SK-N-SH (cell line): ENCODE measurements at regions not wholly inside any gene's neighbourhood (a gene's known extent, or its start where the extent isn't known, plus 50 kb on each side); places are given as distances from the start of the nearest gene placed in this dataset.

ENCODE experiments used
- CTCF ChIA-PET: fragments of 300-600, 350-600 bp; formaldehyde crosslinking; extraction: SDS; loops from one replicate; lab custom pipeline; 2021; lab: Yijun Ruan, JAX
- POLR2A ChIA-PET: fragments of 350-600 bp; sonication (Branson Sonifier 250); formaldehyde crosslinking; extraction: SDS; loops from one replicate; lab custom pipeline; 2020; ENCODE audit warnings: antibody characterized with exemption, inconsistent platforms; lab: Yijun Ruan, JAX
- DNase-seq: peaks from one replicate; pipeline ENCODE4 v3.0.0; 2012
- H2AFZ ChIP-seq: fragments of 200-600 bp; sonication (generic); 2 replicates; pipeline ENCODE4 v1.8.1; 2016; ENCODE audit warnings: antibody characterized with exemption, mild to moderate bottlenecking, low read depth
- H3F3A ChIP-seq: fragments of 200-600 bp; sonication (generic); replicated peaks from 2 replicates; pipeline ENCODE3; 2016; ENCODE audit warnings: antibody characterized with exemption, mild to moderate bottlenecking; ENCODE audit not compliant: insufficient read depth
- H3K27ac ChIP-seq, 2 experiments: fragments of 200-500 bp in 1 of 2; fragments of 200-600 bp in 1 of 2; sonication (Bioruptor generic) in 1 of 2; sonication (generic), shearing (Covaris generic) in 1 of 2; 2 replicates each; pipeline versions ENCODE4 v1.5.1 to v1.6.1; 2014 to 2016; ENCODE audit warnings: low read depth in 2 of 2, inconsistent platforms in 1 of 2, low read length in 1 of 2, mild to moderate bottlenecking in 1 of 2, mixed read lengths in 1 of 2
- H3K27me3 ChIP-seq: fragments of 200-600 bp; sonication (generic), shearing (Covaris generic); 2 replicates; pipeline ENCODE4 v1.6.1; 2016; ENCODE audit warnings: mixed run types; ENCODE audit not compliant: insufficient read depth
- H3K36me3 ChIP-seq, 2 experiments: fragments of 200-500 bp in 1 of 2; fragments of 200-600 bp in 1 of 2; sonication (Bioruptor generic) in 1 of 2; sonication (generic) in 1 of 2; replicated peaks in 1 of 2; 2 replicates each; pipeline versions ENCODE3 to v1.5.1; 2014 to 2016; ENCODE audit warnings: low read length in 1 of 2, mild to moderate bottlenecking in 1 of 2; ENCODE audit not compliant: insufficient read depth in 2 of 2, control insufficient read depth in 1 of 2
- H3K4me1 ChIP-seq, 2 experiments: fragments of 200-500 bp in 1 of 2; fragments of 200-600 bp in 1 of 2; sonication (Bioruptor generic) in 1 of 2; sonication (generic), shearing (Covaris generic) in 1 of 2; 2 replicates each; pipeline versions ENCODE4 v1.5.1 to v1.6.1; 2014 to 2016; ENCODE audit warnings: low read depth in 1 of 2, low read length in 1 of 2, mixed run types in 1 of 2; ENCODE audit not compliant: insufficient read depth in 2 of 2, control insufficient read depth in 1 of 2
- H3K4me2 ChIP-seq: fragments of 200-600 bp; sonication (generic), shearing (Covaris generic); 2 replicates; pipeline ENCODE4 v1.6.1; 2017; ENCODE audit warnings: mixed run types
- H3K4me3 ChIP-seq, 2 experiments: fragments of 200-500 bp in 1 of 2; fragments of 200-600 bp in 1 of 2; sonication (Bioruptor generic) in 1 of 2; sonication (generic), shearing (Covaris generic) in 1 of 2; 2 replicates each; pipeline versions ENCODE4 v1.5.1 to v1.8.1; 2014 to 2016; ENCODE audit warnings: low read depth in 2 of 2, inconsistent platforms in 1 of 2, low read length in 1 of 2, mild to moderate bottlenecking in 1 of 2, mixed read lengths in 1 of 2, moderate library complexity in 1 of 2
- H3K79me2 ChIP-seq: fragments of 200-600 bp; sonication (generic); 2 replicates; pipeline ENCODE4 v1.8.1; 2017; ENCODE audit warnings: mild to moderate bottlenecking; ENCODE audit not compliant: insufficient read depth
- H3K9ac ChIP-seq: fragments of 200-600 bp; sonication (generic); 2 replicates; pipeline ENCODE4 v1.6.1; 2017; ENCODE audit warnings: mixed run types
- H3K9me2 ChIP-seq: fragments of 200-600 bp; sonication (generic); 2 replicates; pipeline ENCODE4 v1.6.1; 2017; ENCODE audit warnings: mixed run types
- H3K9me3 ChIP-seq: fragments of 200-600 bp; sonication (generic); 2 replicates; pipeline ENCODE4 v1.6.1; 2017; ENCODE audit warnings: mixed run types, mild to moderate bottlenecking, moderate library complexity
- H4K20me1 ChIP-seq: fragments of 200-600 bp; sonication (generic); 2 replicates; pipeline ENCODE4 v1.6.1; 2017; ENCODE audit warnings: mild to moderate bottlenecking, mixed run types; ENCODE audit not compliant: insufficient read depth
- ELF1 ChIP-seq: IDR thresholded peaks from 2 replicates; pipeline ENCODE4 v1.4.0; 2012
- EP300 ChIP-seq, 2 experiments: IDR thresholded peaks; 2 replicates each; pipeline versions ENCODE4 v1.4.0 to v1.6.1; 2012; ENCODE audit warnings: borderline replicate concordance in 1 of 2, low read depth in 1 of 2, low read length in 1 of 2
- EZH2phosphoT487 ChIP-seq: fragments of 200-600 bp; sonication (generic); IDR thresholded peaks from 2 replicates; pipeline ENCODE4 v1.6.1; 2017; ENCODE audit warnings: low read depth, mixed run types, mild to moderate bottlenecking, antibody characterized with exemption, moderate library complexity, borderline replicate concordance
- FOSL2 ChIP-seq: IDR thresholded peaks from 2 replicates; pipeline ENCODE4 v1.4.0; 2012; ENCODE audit warnings: low read depth, mild to moderate bottlenecking, moderate library complexity, borderline replicate concordance
- FOXJ3 ChIP-seq: sonication (generic); formaldehyde crosslinking; IDR thresholded peaks from 2 replicates; pipeline ENCODE4 v1.5.1; 2020; ENCODE audit warnings: mild to moderate bottlenecking, missing genetic modification reagents
- IRF3 ChIP-seq: fragments of 150-350 bp; IDR thresholded peaks from 2 replicates; pipeline ENCODE4 v1.6.1; 2016; ENCODE audit warnings: mild to moderate bottlenecking, low read depth, low read length
- JUND ChIP-seq: IDR thresholded peaks from 2 replicates; pipeline ENCODE4 v1.4.0; 2012
- MEF2A ChIP-seq: IDR thresholded peaks from 2 replicates; pipeline ENCODE4 v1.4.0; 2012; ENCODE audit warnings: low read depth, borderline replicate concordance
- MXI1 ChIP-seq: IDR thresholded peaks from 2 replicates; pipeline ENCODE4 v1.6.1; 2012; ENCODE audit warnings: mild to moderate bottlenecking, low read depth, low read length, improper control_type of control experiment
- NFIC ChIP-seq: IDR thresholded peaks from 2 replicates; pipeline ENCODE4 v1.4.0; 2012; ENCODE audit warnings: borderline replicate concordance
- NRF1 ChIP-seq: IDR thresholded peaks from 2 replicates; pipeline ENCODE4 v1.6.1; 2012; ENCODE audit warnings: low read depth, mild to moderate bottlenecking, low read length
- POLR2AphosphoS5 ChIP-seq: IDR thresholded peaks from 2 replicates; pipeline ENCODE4 v1.6.1; 2012; ENCODE audit warnings: low read depth, low read length
- RXRA ChIP-seq: IDR thresholded peaks from 2 replicates; pipeline ENCODE4 v1.4.0; 2012; ENCODE audit warnings: low read depth, mild to moderate bottlenecking, borderline replicate concordance
- SMC3 ChIP-seq: IDR thresholded peaks from 2 replicates; pipeline ENCODE4 v1.6.1; 2012; ENCODE audit warnings: low read depth, low read length, improper control_type of control experiment
- TCF12 ChIP-seq: IDR thresholded peaks from 2 replicates; pipeline ENCODE4 v1.4.0; 2012
- TEAD4 ChIP-seq: IDR thresholded peaks from 2 replicates; pipeline ENCODE4 v1.4.0; 2012; ENCODE audit warnings: mild to moderate bottlenecking, borderline replicate concordance; ENCODE audit not compliant: insufficient read depth
- USF1 ChIP-seq: IDR thresholded peaks from 2 replicates; pipeline ENCODE4 v1.4.0; 2012; ENCODE audit warnings: low read depth, borderline replicate concordance
- USF2 ChIP-seq: fragments of 150-350 bp; IDR thresholded peaks from 2 replicates; pipeline ENCODE4 v1.6.1; 2017; ENCODE audit warnings: antibody characterized with exemption, low read length, low read depth, borderline replicate concordance
- YY1 ChIP-seq: IDR thresholded peaks from 2 replicates; pipeline ENCODE4 v1.4.0; 2012; ENCODE audit warnings: low read depth, mild to moderate bottlenecking
- ZBTB33 ChIP-seq: IDR thresholded peaks from 2 replicates; pipeline ENCODE4 v1.4.0; 2012; ENCODE audit warnings: low read depth, borderline replicate concordance
- WGBS: methylation state at CpG from one replicate; pipeline ENCODE4 v1.1.6; 2017; ENCODE audit warnings: low lambda C conversion rate; 5-methylcytosine and 5-hydroxymethylcytosine counted together

GRCh38 chrX:83077606-83078005, 430.5 kb upstream of the POU3F4 start:
- TF ChIP-seq POLR2AphosphoS5 (no peak), FOXJ3 (CRISPR knock-in tag) (no peak), TEAD4 (no peak), ZBTB33 (no peak), USF2 (no peak), SMC3 (no peak), JUND (no peak), FOSL2 (no peak), MXI1 (no peak), RXRA (no peak)
- no peak overlapping the region for H3K27ac ChIP-seq
- ChIA-PET CTCF (no interaction called here), POLR2A (no interaction called here)
- no peaks in the 10 kb centered on the region for H4K20me1 ChIP-seq
- H3K9ac ChIP-seq: no peak overlapping the region
- no peak for DNase-seq
- H3K79me2 ChIP-seq: no peaks in the 10 kb centered on the region
- H2AFZ ChIP-seq: no peak overlapping the region
- H3K9me3 ChIP-seq: no peaks in the 10 kb centered on the region
- WGBS: 0% methylated on average over 1 of the region's 1 CpG
- no peaks in the 10 kb centered on the region for H3F3A ChIP-seq
- H3K4me2 ChIP-seq: no peak overlapping the region
- H3K9me2 ChIP-seq: no peaks in the 10 kb centered on the region
- no peaks in the 10 kb centered on the region for H3K36me3 ChIP-seq
- H3K4me1 ChIP-seq: no peaks in the 10 kb centered on the region
- H3K4me3 ChIP-seq: no peak overlapping the region
- H3K27me3 ChIP-seq: no peaks in the 10 kb centered on the region

GRCh38 chrX:83101961-83102360, 406.1 kb upstream of the POU3F4 start:
- no peak overlapping the region for H3K27ac ChIP-seq
- H3K4me1 ChIP-seq: no peaks in the 10 kb centered on the region
- H3K4me3 ChIP-seq: no peak overlapping the region
- H3K9me3 ChIP-seq: no peaks in the 10 kb centered on the region
- H3K36me3 ChIP-seq: no peaks in the 10 kb centered on the region
- ChIA-PET CTCF (no interaction called here), POLR2A (no interaction called here)
- H3K9me2 ChIP-seq: no peaks in the 10 kb centered on the region
- TF ChIP-seq ZBTB33 (no peak), NFIC (no peak), MEF2A (no peak), YY1 (no peak), TCF12 (no peak), IRF3 (no peak), NRF1 (no peak), EP300 (IDR thresholded peaks at IDR 0.05; ENCODE audit: borderline replicate concordance in 1 of 2, low read depth in 1 of 2, low read length in 1 of 2) (no peak), EZH2phosphoT487 (no peak), ELF1 (no peak), USF1 (no peak), FOSL2 (no peak)
- DNase-seq: no peak
- no peaks in the 10 kb centered on the region for H3K27me3 ChIP-seq
- no peaks in the 10 kb centered on the region for H4K20me1 ChIP-seq
- no peak overlapping the region for H3K9ac ChIP-seq
- 4% methylated on average over 2 of the region's 2 CpGs for WGBS
- no peaks in the 10 kb centered on the region for H3K79me2 ChIP-seq
- H2AFZ ChIP-seq: no peak overlapping the region
- no peaks in the 10 kb centered on the region for H3F3A ChIP-seq
- H3K4me2 ChIP-seq: no peak overlapping the region
